IMR-90 (cell line): ENCODE measurements at regions not wholly inside any gene's neighbourhood (a gene's known extent, or its start where the extent isn't known, plus 50 kb on each side); places are given as distances from the start of the nearest gene placed in this dataset.

ENCODE experiments used
- ATAC-seq: fragments of 200-7000 bp; cut with Tn5 transposase; 2 replicates; pipeline ENCODE4 v1.9.1; 2020; ENCODE audit warnings: low read depth, mild to moderate bottlenecking, moderate library complexity
- BruUV-seq: library from RNA; stranded (reverse); fragments of 400-500 nt; replicated peaks from 2 replicates; lab custom pipeline; 2021; lab: Mats Ljungman, UMichigan
- CTCF ChIA-PET: fragments of 300-600 bp; formaldehyde crosslinking; extraction: SDS; loops from one replicate; lab custom pipeline; 2021; ENCODE audit warnings: antibody characterized with exemption; lab: Yijun Ruan, JAX
- POLR2A ChIA-PET: fragments of 300-600 bp; sonication (Branson Sonifier 250); formaldehyde crosslinking; loops from one replicate; lab custom pipeline; 2022; ENCODE audit warnings: antibody characterized with exemption; ENCODE audit not compliant: unreplicated experiment; lab: Charles Lee
- DNase-seq: peaks from one replicate; pipeline ENCODE4 v3.0.0; 2013
- H2AFZ ChIP-seq: replicated peaks from 2 replicates; pipeline ENCODE3; 2013; ENCODE audit warnings: low read length, mild to moderate bottlenecking; ENCODE audit not compliant: poor library complexity
- H2AK5ac ChIP-seq: 2 replicates; pipeline ENCODE4 v1.6.1; 2013; ENCODE audit warnings: low read depth, low read length, inconsistent platforms
- H2AK9ac ChIP-seq: replicated peaks from 2 replicates; pipeline ENCODE3; 2013; ENCODE audit warnings: mild to moderate bottlenecking, low read depth, low read length, moderate library complexity; ENCODE audit not compliant: poor library complexity
- H2BK120ac ChIP-seq: 2 replicates; pipeline ENCODE4 v1.6.1; 2013; ENCODE audit warnings: low read depth, low read length, inconsistent platforms
- H2BK15ac ChIP-seq: 3 replicates; pipeline ENCODE4 v1.6.1; 2013; ENCODE audit warnings: low read depth, low read length, inconsistent platforms
- H2BK20ac ChIP-seq: 2 replicates; pipeline ENCODE4 v1.6.1; 2013; ENCODE audit warnings: low read depth, mild to moderate bottlenecking, inconsistent platforms, low read length, moderate library complexity
- H2BK5ac ChIP-seq: 2 replicates; pipeline ENCODE4 v1.6.1; 2013; ENCODE audit warnings: mild to moderate bottlenecking, low read depth, low read length, inconsistent platforms; ENCODE audit not compliant: poor library complexity, severe bottlenecking
- H3K14ac ChIP-seq: replicated peaks from 2 replicates; pipeline ENCODE4 v1.6.1; 2013; ENCODE audit warnings: low read depth, low read length, inconsistent platforms
- H3K18ac ChIP-seq: 2 replicates; pipeline ENCODE4 v1.6.1; 2013; ENCODE audit warnings: low read depth, low read length, control low read depth
- H3K23ac ChIP-seq: 2 replicates; pipeline ENCODE4 v1.6.1; 2013; ENCODE audit warnings: low read depth, low read length, inconsistent platforms
- H3K27ac ChIP-seq: 2 replicates; pipeline ENCODE4 v1.5.1; 2013; ENCODE audit warnings: mild to moderate bottlenecking, control low read depth, low read length; ENCODE audit not compliant: insufficient read depth
- H3K27me3 ChIP-seq: 2 replicates; pipeline ENCODE4 v1.6.1; 2013; ENCODE audit warnings: low read length; ENCODE audit not compliant: control insufficient read depth, insufficient read depth
- H3K36me3 ChIP-seq: 2 replicates; pipeline ENCODE4 v1.6.1; 2013; ENCODE audit warnings: low read length, mixed read lengths; ENCODE audit not compliant: control insufficient read depth, insufficient read depth
- H3K4ac ChIP-seq: 2 replicates; pipeline ENCODE4 v1.6.1; 2013; ENCODE audit warnings: low read depth, low read length, inconsistent platforms
- H3K4me1 ChIP-seq: 2 replicates; pipeline ENCODE4 v1.6.1; 2013; ENCODE audit warnings: low read length, mixed read lengths; ENCODE audit not compliant: control insufficient read depth, insufficient read depth
- H3K4me2 ChIP-seq: 2 replicates; pipeline ENCODE4 v1.6.1; 2013; ENCODE audit warnings: low read depth, mild to moderate bottlenecking, control low read depth, low read length, moderate library complexity
- H3K4me3 ChIP-seq: 2 replicates; pipeline ENCODE4 v1.5.1; 2013; ENCODE audit warnings: low read depth, mild to moderate bottlenecking, control low read depth, low read length, moderate library complexity; ENCODE audit not compliant: insufficient read depth
- H3K56ac ChIP-seq: 2 replicates; pipeline ENCODE4 v1.6.1; 2013; ENCODE audit warnings: low read length, inconsistent platforms; ENCODE audit not compliant: insufficient read depth; ENCODE audit errors: extremely low read depth
- H3K79me1 ChIP-seq, 2 experiments: 2 replicates each; pipeline ENCODE4 v1.6.1; 2013; ENCODE audit warnings: low read length in 2 of 2, inconsistent platforms in 1 of 2, low read depth in 1 of 2
- H3K9ac ChIP-seq: 2 replicates; pipeline ENCODE4 v1.6.1; 2013; ENCODE audit warnings: low read depth, low read length, control low read depth
- H3K9me1 ChIP-seq: 2 replicates; pipeline ENCODE4 v1.6.1; 2013; ENCODE audit warnings: low read length, inconsistent platforms; ENCODE audit not compliant: insufficient read depth
- H3K9me3 ChIP-seq: 2 replicates; pipeline ENCODE4 v1.6.1; 2013; ENCODE audit warnings: low read length; ENCODE audit not compliant: control insufficient read depth, insufficient read depth
- H4K20me1 ChIP-seq: 2 replicates; pipeline ENCODE4 v1.6.1; 2013; ENCODE audit warnings: low read length, inconsistent platforms; ENCODE audit not compliant: insufficient read depth
- H4K5ac ChIP-seq: 2 replicates; pipeline ENCODE4 v1.6.1; 2013; ENCODE audit warnings: mild to moderate bottlenecking, low read depth, low read length, control low read depth
- H4K8ac ChIP-seq, 2 experiments: 2 replicates each; pipeline ENCODE4 v1.6.1; 2013; ENCODE audit warnings: low read depth in 2 of 2, low read length in 2 of 2, control low read depth in 1 of 2, inconsistent platforms in 1 of 2
- H4K91ac ChIP-seq: 2 replicates; pipeline ENCODE4 v1.6.1; 2013; ENCODE audit warnings: low read depth, low read length, inconsistent platforms; ENCODE audit not compliant: insufficient read depth
- CHD1 ChIP-seq: IDR thresholded peaks from 2 replicates; pipeline ENCODE4 v1.6.1; 2012; ENCODE audit warnings: low read depth, low read length, improper control_type of control experiment
- CTCF ChIP-seq: conservative IDR thresholded peaks from 2 replicates; pipeline ENCODE4 v1.5.1; 2012; ENCODE audit warnings: mild to moderate bottlenecking, low read depth, low read length, improper control_type of control experiment
- ELK1 ChIP-seq: fragments of 150-350 bp; IDR thresholded peaks from 2 replicates; pipeline ENCODE4 v1.6.1; 2016; ENCODE audit warnings: low read depth, mild to moderate bottlenecking, low read length, moderate library complexity, borderline replicate concordance
- FOS ChIP-seq: fragments of 150-350 bp; IDR thresholded peaks from 2 replicates; pipeline ENCODE4 v1.6.1; 2016; ENCODE audit warnings: low read depth, low read length
- POLR2A ChIP-seq: IDR thresholded peaks from 2 replicates; pipeline ENCODE4 v1.6.1; 2012; ENCODE audit warnings: mild to moderate bottlenecking, low read depth, low read length
- RAD21 ChIP-seq: IDR thresholded peaks from 2 replicates; pipeline ENCODE4 v1.6.1; 2012; ENCODE audit warnings: low read length, improper control_type of control experiment
- RCOR1 ChIP-seq: IDR thresholded peaks from 2 replicates; pipeline ENCODE4 v1.6.1; 2012; ENCODE audit warnings: mild to moderate bottlenecking, low read length, improper control_type of control experiment; ENCODE audit not compliant: insufficient replicate concordance
- SMC3 ChIP-seq: fragments of 150-350 bp; IDR thresholded peaks from 2 replicates; pipeline ENCODE4 v1.6.1; 2016; ENCODE audit warnings: low read depth, mild to moderate bottlenecking, antibody characterized with exemption, low read length, moderate library complexity
- USF2 ChIP-seq: fragments of 150-350 bp; IDR thresholded peaks from 2 replicates; pipeline ENCODE4 v1.6.1; 2017; ENCODE audit warnings: mild to moderate bottlenecking, antibody characterized with exemption, low read length, low read depth
- WGBS, 2 experiments: methylation state at CpG; one replicate each; pipeline versions ENCODE4 v1.1.5 to v1.1.7; 2013; ENCODE audit warnings: missing lambda C conversion rate in 2 of 2; ENCODE audit not compliant: insufficient read length in 1 of 2; ENCODE audit errors: extremely low coverage in 2 of 2; 5-methylcytosine and 5-hydroxymethylcytosine counted together
- dilution Hi-C: fragments of 300-500 bp; cut with HindIII; formaldehyde crosslinking; loops from one replicate; pipeline ENCODE4 v1.14.3; 2018; ENCODE audit warnings: low sequenced_read_pairs; ENCODE audit not compliant: unreplicated experiment
- in situ Hi-C: fragments of 300-500 bp; cut with MboI; formaldehyde crosslinking; loops from 3 replicates; pipeline ENCODE4 v1.14.3; 2019; ENCODE audit warnings: low sequenced_read_pairs, inconsistent platforms, mixed read lengths
- intact Hi-C: fragments of 100-400 bp; cut with micrococcal nuclease; formaldehyde crosslinking; loops from 2 replicates; pipeline ENCODE4 v1.10.0; 2022

GRCh38 chr6:30795549-30796293 lies 51.4 kb upstream of the IER3 start:
- DNase-seq (no peak), ATAC-seq (no peak)
- Histone ChIP-seq H3K9me1 (peaks cover 9% of the 10 kb centered on the region), H3K4me2 (no peak overlapping the region), H3K4ac (no peak overlapping the region), H4K20me1 (no peaks in the 10 kb centered on the region), H3K36me3 (no peaks in the 10 kb centered on the region), H3K18ac (peak overlapping the region; percentile 64; the same call in 1 of the 2 replicates), H3K23ac (no peak overlapping the region), H3K4me1 (peaks cover 8% of the 10 kb centered on the region), H2AK9ac (no peak overlapping the region), H4K91ac (no peak overlapping the region), H3K14ac (no peak overlapping the region), H3K27ac (no peak overlapping the region), H3K4me3 (no peak overlapping the region), H2BK5ac (no peak overlapping the region), H3K9ac (no peak overlapping the region), H2BK15ac (no peak overlapping the region), H2BK120ac (peak overlapping the region; percentile 37; the same call in 1 of the 2 replicates), H2BK20ac (no peak overlapping the region), H3K9me3 (no peaks in the 10 kb centered on the region), H4K5ac (no peak overlapping the region), H4K8ac (no peak overlapping the region), H2AFZ (no peak overlapping the region), H3K27me3 (no peaks in the 10 kb centered on the region), H3K56ac (no peak overlapping the region), H2AK5ac (0 out of 2 replicates have a peak overlapping the region, but pooled peaks have one; percentile 23), H3K79me1 (no peaks in the 10 kb centered on the region)
- TF ChIP-seq POLR2A (no peak), FOS (no peak), RCOR1 (no peak), USF2 (no peak), CHD1 (no peak), CTCF (no peak), ELK1 (no peak), RAD21 (no peak), SMC3 (no peak)
- WGBS, 2 experiments: no CpG with 5 or more reads among the region's 3 CpGs
- dilution Hi-C loops: no loop called here
- intact Hi-C loops: no loop called here
- in situ Hi-C loops: no loop called here
- ChIA-PET CTCF (interaction anchor here (1.1 kb wide), 1 partner anchor 9 kb away, joined by 3 read pairs; no protein-coding TSS in a partner anchor), POLR2A (interaction anchor here (0.6 kb wide), 1 partner anchor 24 kb away, joined by 3 read pairs; no protein-coding TSS in a partner anchor)
- BruUV-seq: no TSS peak
